ENCODE measurements at regions not wholly inside any gene's neighbourhood (a gene's known extent, or its start where the extent isn't known, plus 50 kb on each side); places are given as distances from the start of the nearest gene placed in this dataset.

- dilution Hi-C loops (cut with MboI; ENCODE audit: extremely low pct_ligation_motif_present, low sequenced_read_pairs): no loop called here
- no TSS peak for BruUV-seq (replicated peaks)
- intact Hi-C loops (cut with micrococcal nuclease): loop anchor here (2.0 kb wide), 1 partner anchor 18 kb away; no protein-coding TSS in a partner anchor
- peak; percentile 44 for FAIRE-seq
- Histone ChIP-seq H3K9me1 (replicated peaks; ENCODE audit: control insufficient read depth, extremely low read depth, insufficient read depth, low read length) (no peaks in the 10 kb centered on the region), H3K4me1 (ENCODE audit: control insufficient read depth, extremely low read depth, insufficient read depth, low read length) (peaks cover 19% of the 10 kb centered on the region), H3K4me2 (ENCODE audit: insufficient read depth, low read length) (no peak overlapping the region), H3K79me2 (ENCODE audit: control insufficient read depth, insufficient read depth, low read length) (no peaks in the 10 kb centered on the region), H3K27ac (ENCODE audit: insufficient read depth, low read depth, low read length) (peak overlapping the region; percentile 58), H3K4me3 (replicated peaks in 1 of 3; ENCODE audit: insufficient read depth in 1 of 3, low read depth in 1 of 3, low read length in 3 of 3) (no peak overlapping the region), H3K9me3 (replicated peaks; ENCODE audit: control insufficient read depth, insufficient read depth, low read length) (no peaks in the 10 kb centered on the region), H2AFZ (ENCODE audit: low read depth, low read length) (no peak overlapping the region), H3K9ac (replicated peaks; ENCODE audit: extremely low read depth, insufficient read depth, low read length) (no peak overlapping the region), H3K27me3 (ENCODE audit: control insufficient read depth in 2 of 2, insufficient read depth in 2 of 2, low read length in 2 of 2) (no peaks in the 10 kb centered on the region), H3K36me3 (ENCODE audit: control insufficient read depth in 2 of 2, extremely low read depth in 1 of 2, insufficient read depth in 2 of 2, low read length in 2 of 2) (no peaks in the 10 kb centered on the region), H4K20me1 (replicated peaks; ENCODE audit: control insufficient read depth, extremely low read depth, insufficient read depth, low read length) (no peaks in the 10 kb centered on the region)
- ChIA-PET POLR2A (no interaction called here), CTCF (interaction anchor here (0.7 to 1.0 kb wide), 3 partner anchors 30 to 174 kb away, joined by 3 read pairs; no protein-coding TSS in a partner anchor)
- TF ChIP-seq JUN (IDR thresholded peaks at IDR 0.05; ENCODE audit: borderline replicate concordance, insufficient read depth, insufficient read length, low read depth) (peak; percentile 45), EZH2 (IDR thresholded peaks at IDR 0.05; ENCODE audit: borderline replicate concordance, low read depth, low read length, severe bottlenecking) (no peak), FOS (IDR thresholded peaks at IDR 0.05; ENCODE audit: borderline replicate concordance, insufficient read depth, low read length) (peak; percentile 81)
- peak; percentile 69 for DNase-seq (ENCODE audit: low read depth, low spot score)
These were observed 138.9 kb upstream of the RAI14 start for GRCh38 chr5:34517249-34517648.

GRCh38 chr5:34519489-34520220, 136.5 kb upstream of the RAI14 start:
- H3K9me1 ChIP-seq (replicated peaks; ENCODE audit: control insufficient read depth, extremely low read depth, insufficient read depth, low read length): no peaks in the 10 kb centered on the region
- no peak overlapping the region for H3K9ac ChIP-seq (replicated peaks; ENCODE audit: extremely low read depth, insufficient read depth, low read length)
- peak; percentile 92 for DNase-seq (ENCODE audit: low read depth, low spot score)
- H3K4me1 ChIP-seq (ENCODE audit: control insufficient read depth, extremely low read depth, insufficient read depth, low read length): peaks cover 34% of the 10 kb centered on the region
- dilution Hi-C loops (cut with MboI; ENCODE audit: extremely low pct_ligation_motif_present, low sequenced_read_pairs) (no loop called here), intact Hi-C loops (cut with micrococcal nuclease) (loop anchor here (1.0 to 5.0 kb wide), 2 partner anchors 32 to 268 kb away; no protein-coding TSS in a partner anchor)
- no peaks in the 10 kb centered on the region for H3K27me3 ChIP-seq (ENCODE audit: control insufficient read depth in 2 of 2, insufficient read depth in 2 of 2, low read length in 2 of 2)
- no peaks in the 10 kb centered on the region for H3K9me3 ChIP-seq (replicated peaks; ENCODE audit: control insufficient read depth, insufficient read depth, low read length)
- CTCF ChIA-PET: interaction anchor here (0.8 to 2.1 kb wide), 7 partner anchors 19 to 172 kb away, joined by 3 to 13 read pairs (median 3); no protein-coding TSS in a partner anchor
- FAIRE-seq: peak; percentile 44
- no peaks in the 10 kb centered on the region for H3K79me2 ChIP-seq (ENCODE audit: control insufficient read depth, insufficient read depth, low read length)
- POLR2A ChIA-PET: no interaction called here
- peak overlapping the region; percentile 64 for H3K27ac ChIP-seq (ENCODE audit: insufficient read depth, low read depth, low read length)
- no peaks in the 10 kb centered on the region for H4K20me1 ChIP-seq (replicated peaks; ENCODE audit: control insufficient read depth, extremely low read depth, insufficient read depth, low read length)
- H3K4me3 ChIP-seq (replicated peaks in 1 of 3; ENCODE audit: insufficient read depth in 1 of 3, low read depth in 1 of 3, low read length in 3 of 3): no peak overlapping the region
- no TSS peak for BruUV-seq (replicated peaks)
- no peaks in the 10 kb centered on the region for H3K36me3 ChIP-seq (ENCODE audit: control insufficient read depth in 2 of 2, extremely low read depth in 1 of 2, insufficient read depth in 2 of 2, low read length in 2 of 2)
- no peak overlapping the region for H2AFZ ChIP-seq (ENCODE audit: low read depth, low read length)
- TF ChIP-seq JUN (IDR thresholded peaks at IDR 0.05; ENCODE audit: borderline replicate concordance, insufficient read depth, insufficient read length, low read depth) (peak; percentile 68), GATA2 (IDR thresholded peaks at IDR 0.05; ENCODE audit: insufficient read depth, insufficient read length, low read depth, low read length) (no peak), MAX (IDR thresholded peaks at IDR 0.05; ENCODE audit: insufficient read depth, insufficient read length) (no peak), POLR2A (IDR thresholded peaks at IDR 0.05; ENCODE audit: low read depth, low read length) (no peak), CTCF (IDR thresholded peaks at IDR 0.05; ENCODE audit: extremely low read depth in 1 of 2, insufficient read depth in 1 of 2, low read depth in 1 of 2, low read length in 2 of 2) (no peak), FOS (IDR thresholded peaks at IDR 0.05; ENCODE audit: borderline replicate concordance, insufficient read depth, low read length) (peak; percentile 37)
- peak overlapping the region; percentile 8 for H3K4me2 ChIP-seq (ENCODE audit: insufficient read depth, low read length)
